Liver (tissue), 8 donors: ENCODE measurements at regions not wholly inside any gene's neighbourhood (a gene's known extent, or its start where the extent isn't known, plus 50 kb on each side); places are given as distances from the start of the nearest gene placed in this dataset.

Experiments used
- DNase-seq: peaks from one replicate; pipeline ENCODE4 v3.0.0-alpha.2; 2017; ENCODE audit warnings: low spot score
- H3K27ac ChIP-seq, 2 donors: one replicate each; pipeline ENCODE4 v1.7.0; 2013; ENCODE audit warnings: inconsistent platforms in 2 of 2, low read length in 2 of 2, control low read depth in 1 of 2, low read depth in 1 of 2, mild to moderate bottlenecking in 1 of 2
- H3K27me3 ChIP-seq, 4 donors: one replicate each; pipeline versions ENCODE4 v1.6.1 to v1.7.0; 2013; ENCODE audit warnings: low read length in 3 of 4, inconsistent platforms in 1 of 4, mild to moderate bottlenecking in 1 of 4, moderate library complexity in 1 of 4; ENCODE audit not compliant: control insufficient read depth in 4 of 4, insufficient read depth in 4 of 4
- H3K36me3 ChIP-seq, 4 donors: one replicate each; pipeline versions ENCODE4 v1.6.1 to v1.7.0; 2013; ENCODE audit warnings: low read length in 3 of 4, mild to moderate bottlenecking in 3 of 4, low read depth in 1 of 4, moderate library complexity in 1 of 4; ENCODE audit not compliant: control insufficient read depth in 4 of 4, insufficient read depth in 3 of 4
- H3K4me1 ChIP-seq, 4 donors: one replicate each; pipeline versions ENCODE4 v1.6.1 to v1.7.0; 2013; ENCODE audit warnings: low read length in 3 of 4, mild to moderate bottlenecking in 3 of 4, moderate library complexity in 1 of 4; ENCODE audit not compliant: control insufficient read depth in 4 of 4, insufficient read depth in 4 of 4
- H3K4me3 ChIP-seq, 3 donors: one replicate each; pipeline versions ENCODE4 v1.6.1 to v1.7.0; 2013; ENCODE audit warnings: low read length in 3 of 3, control low read depth in 1 of 3, low read depth in 1 of 3, mild to moderate bottlenecking in 1 of 3
- H3K9ac ChIP-seq, 2 donors: one replicate each; pipeline ENCODE4 v1.7.0; 2013; ENCODE audit warnings: low read length in 2 of 2, mild to moderate bottlenecking in 2 of 2, moderate library complexity in 2 of 2, control low read depth in 1 of 2, low read depth in 1 of 2
- H3K9me3 ChIP-seq, 4 donors: one replicate each; pipeline versions ENCODE4 v1.6.1 to v1.7.0; 2013; ENCODE audit warnings: low read length in 3 of 4; ENCODE audit not compliant: control insufficient read depth in 4 of 4
- EGR1 ChIP-seq, 2 donors: IDR thresholded peaks; 2 replicates each; pipeline ENCODE4 v1.6.1; 2016 to 2018; ENCODE audit warnings: antibody characterized with exemption in 2 of 2, low read depth in 2 of 2
- FOXA1 ChIP-seq: IDR thresholded peaks from 2 replicates; pipeline ENCODE4 v1.6.1; 2016; ENCODE audit warnings: antibody characterized with exemption
- FOXA2 ChIP-seq: IDR thresholded peaks from 2 replicates; pipeline ENCODE4 v1.6.1; 2016; ENCODE audit warnings: antibody characterized with exemption
- GABPA ChIP-seq, 2 donors: IDR thresholded peaks in 1 of 2; conservative IDR thresholded peaks in 1 of 2; 2 replicates each; pipeline ENCODE4 v1.6.1; 2016; ENCODE audit warnings: antibody characterized with exemption in 2 of 2, mild to moderate bottlenecking in 1 of 2, moderate library complexity in 1 of 2
- HNF4A ChIP-seq, 2 donors: conservative IDR thresholded peaks; 2 replicates each; pipeline ENCODE4 v1.6.1; 2016; ENCODE audit warnings: antibody characterized with exemption in 2 of 2, mild to moderate bottlenecking in 2 of 2
- HNF4G ChIP-seq: IDR thresholded peaks from 2 replicates; pipeline ENCODE4 v1.6.1; 2016; ENCODE audit warnings: antibody characterized with exemption
- JUND ChIP-seq, 2 donors: IDR thresholded peaks; 2 replicates each; pipeline ENCODE4 v1.6.1; 2016; ENCODE audit warnings: antibody characterized with exemption in 2 of 2
- NR2F2 ChIP-seq: IDR thresholded peaks from 2 replicates; pipeline ENCODE4 v1.6.1; 2016; ENCODE audit warnings: antibody characterized with exemption
- RXRA ChIP-seq, 2 donors: IDR thresholded peaks; 2 replicates each; pipeline ENCODE4 v1.6.1; 2017 to 2018; ENCODE audit warnings: antibody characterized with exemption in 2 of 2, mild to moderate bottlenecking in 1 of 2
- SP1 ChIP-seq: IDR thresholded peaks from 2 replicates; pipeline ENCODE4 v1.6.1; 2018; ENCODE audit warnings: antibody characterized with exemption, mild to moderate bottlenecking
- YY1 ChIP-seq: IDR thresholded peaks from 2 replicates; pipeline ENCODE4 v1.6.1; 2016; ENCODE audit warnings: antibody characterized with exemption, mild to moderate bottlenecking
- WGBS: extraction: QIAGEN DNeasy Blood & Tissue Kit; methylation state at CpG from one replicate; pipeline ENCODE4 v1.1.7; 2013; 5-methylcytosine and 5-hydroxymethylcytosine counted together
- TF ChIP-seq, protein P1 (sequence below): IDR thresholded peaks from 2 replicates; pipeline ENCODE4 v1.6.1; 2016; ENCODE audit warnings: antibody characterized with exemption
- TF ChIP-seq, protein P2 (sequence below): IDR thresholded peaks from 2 replicates; pipeline ENCODE4 v1.6.1; 2016; ENCODE audit warnings: antibody characterized with exemption, mild to moderate bottlenecking
- TF ChIP-seq, protein P3 (sequence below): IDR thresholded peaks from 2 replicates; pipeline ENCODE4 v1.6.1; 2016; ENCODE audit warnings: antibody characterized with exemption
- TF ChIP-seq, protein P4 (sequence below): fragments of 150-350 bp; IDR thresholded peaks from 2 replicates; pipeline ENCODE4 v1.5.1; 2017; ENCODE audit warnings: improper control_type of control experiment, low read depth, low read length; ENCODE audit not compliant: missing input control
- TF ChIP-seq, protein P5 (sequence below): IDR thresholded peaks from 2 replicates; pipeline ENCODE4 v1.6.1; 2016; ENCODE audit warnings: antibody characterized with exemption
- donor health status: healthy.
- donor health status: healthy.
- donor health status: healthy.
- donor health status: healthy.
- donor health status: healthy.

DNA sequence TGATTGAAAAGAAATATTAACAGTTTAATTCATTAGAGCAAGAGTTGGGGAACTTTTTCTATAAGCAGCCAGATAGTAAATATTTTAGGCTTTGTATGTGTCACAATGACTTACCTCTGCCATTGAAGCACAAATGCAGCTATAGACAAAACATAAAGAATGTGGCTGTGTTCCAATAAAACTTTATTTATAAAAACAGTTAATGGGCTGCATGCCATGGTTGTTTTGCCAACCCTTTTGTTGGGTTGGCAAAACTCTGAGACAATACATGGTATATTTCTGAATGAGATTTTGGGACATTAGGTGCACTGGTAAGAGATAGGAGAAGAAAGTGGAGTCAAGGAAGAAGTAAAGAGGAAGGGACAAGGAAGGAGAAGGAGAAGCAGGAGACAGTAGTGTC, 61.8 kb upstream of the CERS6 start:
- no peaks in the 10 kb centered on the region for H3K36me3 ChIP-seq
- H3K9ac ChIP-seq: no peak overlapping the region
- H3K4me3 ChIP-seq: no peak overlapping the region
- TF ChIP-seq, protein P1, sequence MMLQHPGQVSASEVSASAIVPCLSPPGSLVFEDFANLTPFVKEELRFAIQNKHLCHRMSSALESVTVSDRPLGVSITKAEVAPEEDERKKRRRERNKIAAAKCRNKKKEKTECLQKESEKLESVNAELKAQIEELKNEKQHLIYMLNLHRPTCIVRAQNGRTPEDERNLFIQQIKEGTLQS: no peak
- TF ChIP-seq RXRA (IDR thresholded peaks at IDR 0.05) (no peak), JUND (IDR thresholded peaks at IDR 0.05) (no peak), GABPA (IDR thresholded peaks at IDR 0.05 in 1 of 2, conservative IDR thresholded peaks at IDR 0.05 in 1 of 2) (no peak), NR2F2 (no peak), YY1 (no peak), FOXA1 (no peak), SP1 (no peak), EGR1 (IDR thresholded peaks at IDR 0.05; ENCODE audit: low read depth in 2 of 2) (no peak), FOXA2 (no peak), HNF4A (conservative IDR thresholded peaks at IDR 0.05) (no peak)
- TF ChIP-seq, protein P2, sequence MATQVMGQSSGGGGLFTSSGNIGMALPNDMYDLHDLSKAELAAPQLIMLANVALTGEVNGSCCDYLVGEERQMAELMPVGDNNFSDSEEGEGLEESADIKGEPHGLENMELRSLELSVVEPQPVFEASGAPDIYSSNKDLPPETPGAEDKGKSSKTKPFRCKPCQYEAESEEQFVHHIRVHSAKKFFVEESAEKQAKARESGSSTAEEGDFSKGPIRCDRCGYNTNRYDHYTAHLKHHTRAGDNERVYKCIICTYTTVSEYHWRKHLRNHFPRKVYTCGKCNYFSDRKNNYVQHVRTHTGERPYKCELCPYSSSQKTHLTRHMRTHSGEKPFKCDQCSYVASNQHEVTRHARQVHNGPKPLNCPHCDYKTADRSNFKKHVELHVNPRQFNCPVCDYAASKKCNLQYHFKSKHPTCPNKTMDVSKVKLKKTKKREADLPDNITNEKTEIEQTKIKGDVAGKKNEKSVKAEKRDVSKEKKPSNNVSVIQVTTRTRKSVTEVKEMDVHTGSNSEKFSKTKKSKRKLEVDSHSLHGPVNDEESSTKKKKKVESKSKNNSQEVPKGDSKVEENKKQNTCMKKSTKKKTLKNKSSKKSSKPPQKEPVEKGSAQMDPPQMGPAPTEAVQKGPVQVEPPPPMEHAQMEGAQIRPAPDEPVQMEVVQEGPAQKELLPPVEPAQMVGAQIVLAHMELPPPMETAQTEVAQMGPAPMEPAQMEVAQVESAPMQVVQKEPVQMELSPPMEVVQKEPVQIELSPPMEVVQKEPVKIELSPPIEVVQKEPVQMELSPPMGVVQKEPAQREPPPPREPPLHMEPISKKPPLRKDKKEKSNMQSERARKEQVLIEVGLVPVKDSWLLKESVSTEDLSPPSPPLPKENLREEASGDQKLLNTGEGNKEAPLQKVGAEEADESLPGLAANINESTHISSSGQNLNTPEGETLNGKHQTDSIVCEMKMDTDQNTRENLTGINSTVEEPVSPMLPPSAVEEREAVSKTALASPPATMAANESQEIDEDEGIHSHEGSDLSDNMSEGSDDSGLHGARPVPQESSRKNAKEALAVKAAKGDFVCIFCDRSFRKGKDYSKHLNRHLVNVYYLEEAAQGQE: no peak
- TF ChIP-seq, protein P3, sequence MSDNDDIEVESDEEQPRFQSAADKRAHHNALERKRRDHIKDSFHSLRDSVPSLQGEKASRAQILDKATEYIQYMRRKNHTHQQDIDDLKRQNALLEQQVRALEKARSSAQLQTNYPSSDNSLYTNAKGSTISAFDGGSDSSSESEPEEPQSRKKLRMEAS: no peak
- TF ChIP-seq, protein P4, sequence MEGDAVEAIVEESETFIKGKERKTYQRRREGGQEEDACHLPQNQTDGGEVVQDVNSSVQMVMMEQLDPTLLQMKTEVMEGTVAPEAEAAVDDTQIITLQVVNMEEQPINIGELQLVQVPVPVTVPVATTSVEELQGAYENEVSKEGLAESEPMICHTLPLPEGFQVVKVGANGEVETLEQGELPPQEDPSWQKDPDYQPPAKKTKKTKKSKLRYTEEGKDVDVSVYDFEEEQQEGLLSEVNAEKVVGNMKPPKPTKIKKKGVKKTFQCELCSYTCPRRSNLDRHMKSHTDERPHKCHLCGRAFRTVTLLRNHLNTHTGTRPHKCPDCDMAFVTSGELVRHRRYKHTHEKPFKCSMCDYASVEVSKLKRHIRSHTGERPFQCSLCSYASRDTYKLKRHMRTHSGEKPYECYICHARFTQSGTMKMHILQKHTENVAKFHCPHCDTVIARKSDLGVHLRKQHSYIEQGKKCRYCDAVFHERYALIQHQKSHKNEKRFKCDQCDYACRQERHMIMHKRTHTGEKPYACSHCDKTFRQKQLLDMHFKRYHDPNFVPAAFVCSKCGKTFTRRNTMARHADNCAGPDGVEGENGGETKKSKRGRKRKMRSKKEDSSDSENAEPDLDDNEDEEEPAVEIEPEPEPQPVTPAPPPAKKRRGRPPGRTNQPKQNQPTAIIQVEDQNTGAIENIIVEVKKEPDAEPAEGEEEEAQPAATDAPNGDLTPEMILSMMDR: no peak
- DNase-seq: no peak
- no peaks in the 10 kb centered on the region for H3K9me3 ChIP-seq
- H3K27me3 ChIP-seq: no peaks in the 10 kb centered on the region
- no peak overlapping the region for H3K27ac ChIP-seq
- no peaks in the 10 kb centered on the region for H3K4me1 ChIP-seq

DNA sequence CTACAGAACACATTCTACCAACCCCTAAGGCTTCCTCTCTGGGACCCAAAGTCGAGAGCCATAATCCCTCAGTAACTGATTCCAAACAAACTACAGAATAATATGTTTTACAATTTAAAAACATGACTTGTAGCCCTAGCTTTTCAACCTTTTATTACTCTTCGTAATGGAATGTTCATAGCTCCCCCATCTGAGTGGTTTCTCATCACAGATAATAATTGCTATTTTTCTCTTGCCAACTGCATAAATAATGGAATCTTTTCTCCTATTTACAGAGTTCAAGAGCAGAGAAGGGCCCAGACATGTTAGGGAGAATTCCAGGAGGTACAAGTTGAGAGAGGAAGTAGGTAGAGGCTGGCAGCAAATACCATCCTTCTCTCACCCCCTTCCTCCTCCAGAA, 59.9 kb upstream of the CERS6 start:
- WGBS: 88% methylated on average over 2 of the region's 2 CpGs
- DNase-seq: no peak
- H3K9me3 ChIP-seq: no peaks in the 10 kb centered on the region
- TF ChIP-seq, protein P4: no peak
- TF ChIP-seq FOXA2 (no peak), FOXA1 (no peak), YY1 (no peak), EGR1 (IDR thresholded peaks at IDR 0.05; ENCODE audit: low read depth in 2 of 2) (no peak), HNF4G (no peak)
- TF ChIP-seq, protein P5, sequence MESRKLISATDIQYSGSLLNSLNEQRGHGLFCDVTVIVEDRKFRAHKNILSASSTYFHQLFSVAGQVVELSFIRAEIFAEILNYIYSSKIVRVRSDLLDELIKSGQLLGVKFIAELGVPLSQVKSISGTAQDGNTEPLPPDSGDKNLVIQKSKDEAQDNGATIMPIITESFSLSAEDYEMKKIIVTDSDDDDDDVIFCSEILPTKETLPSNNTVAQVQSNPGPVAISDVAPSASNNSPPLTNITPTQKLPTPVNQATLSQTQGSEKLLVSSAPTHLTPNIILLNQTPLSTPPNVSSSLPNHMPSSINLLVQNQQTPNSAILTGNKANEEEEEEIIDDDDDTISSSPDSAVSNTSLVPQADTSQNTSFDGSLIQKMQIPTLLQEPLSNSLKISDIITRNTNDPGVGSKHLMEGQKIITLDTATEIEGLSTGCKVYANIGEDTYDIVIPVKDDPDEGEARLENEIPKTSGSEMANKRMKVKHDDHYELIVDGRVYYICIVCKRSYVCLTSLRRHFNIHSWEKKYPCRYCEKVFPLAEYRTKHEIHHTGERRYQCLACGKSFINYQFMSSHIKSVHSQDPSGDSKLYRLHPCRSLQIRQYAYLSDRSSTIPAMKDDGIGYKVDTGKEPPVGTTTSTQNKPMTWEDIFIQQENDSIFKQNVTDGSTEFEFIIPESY: no peak
- TF ChIP-seq, protein P2: no peak
- TF ChIP-seq, protein P1: no peak
- no peaks in the 10 kb centered on the region for H3K27me3 ChIP-seq
- H3K27ac ChIP-seq: no peak overlapping the region
- no peak overlapping the region for H3K4me3 ChIP-seq
- no peaks in the 10 kb centered on the region for H3K4me1 ChIP-seq
- H3K36me3 ChIP-seq: no peaks in the 10 kb centered on the region
- no peak overlapping the region for H3K9ac ChIP-seq
